HepG2 (cell line): ENCODE measurements at regions not wholly inside any gene's neighbourhood (a gene's known extent, or its start where the extent isn't known, plus 50 kb on each side); places are given as distances from the start of the nearest gene placed in this dataset.

Experiments
- BCLAF1 ChIP-seq: fragments of 450-650 bp; IDR thresholded peaks from 2 replicates; pipeline ENCODE4 v1.6.1; 2017; ENCODE audit warnings: mild to moderate bottlenecking
- EZH2 ChIP-seq: conservative IDR thresholded peaks from 2 replicates; pipeline ENCODE4 v1.6.1; 2012; ENCODE audit warnings: mild to moderate bottlenecking, low read depth, low read length, moderate library complexity
- FOXM1 ChIP-seq: sonication (generic); formaldehyde crosslinking; IDR thresholded peaks from 2 replicates; pipeline ENCODE4 v1.5.0; 2020; ENCODE audit warnings: missing genetic modification reagents
- GABPB1 ChIP-seq: IDR thresholded peaks from 2 replicates; pipeline ENCODE4 v1.6.1; 2016; ENCODE audit warnings: mild to moderate bottlenecking, missing genetic modification reagents, moderate library complexity, missing compliant biosample characterization
- MAX ChIP-seq: IDR thresholded peaks from 2 replicates; pipeline ENCODE4 v1.6.1; 2012; ENCODE audit warnings: inconsistent platforms
- REPIN1 ChIP-seq: sonication (generic); formaldehyde crosslinking; IDR thresholded peaks from 2 replicates; pipeline ENCODE4 v1.8.0; 2022; ENCODE audit warnings: missing genetic modification reagents, low read depth, mild to moderate bottlenecking, borderline replicate concordance
- ZBTB44 ChIP-seq: sonication (generic); formaldehyde crosslinking; IDR thresholded peaks from 2 replicates; pipeline ENCODE4 v1.4.0; 2020; ENCODE audit warnings: missing genetic modification reagents
- ZFP36 ChIP-seq: fragments of 150-350 bp; IDR thresholded peaks from 2 replicates; pipeline ENCODE4 v1.6.1; 2018; ENCODE audit warnings: borderline replicate concordance, low read length, low read depth; ENCODE audit not compliant: partially characterized antibody
- ZNF235 ChIP-seq: sonication (generic); formaldehyde crosslinking; IDR thresholded peaks from 2 replicates; pipeline ENCODE4 v1.8.1; 2023; ENCODE audit warnings: mild to moderate bottlenecking, missing genetic modification reagents, borderline replicate concordance
- ZNF83 ChIP-seq: sonication (generic); formaldehyde crosslinking; IDR thresholded peaks from 2 replicates; pipeline ENCODE4 v1.4.0; 2020; ENCODE audit warnings: missing genetic modification reagents, mild to moderate bottlenecking, borderline replicate concordance
- TF ChIP-seq, protein P1 (sequence below): sonication (generic); formaldehyde crosslinking; IDR thresholded peaks from 2 replicates; pipeline ENCODE4 v1.8.0; 2022; ENCODE audit warnings: missing genetic modification reagents, low read depth, mild to moderate bottlenecking, borderline replicate concordance

DNA sequence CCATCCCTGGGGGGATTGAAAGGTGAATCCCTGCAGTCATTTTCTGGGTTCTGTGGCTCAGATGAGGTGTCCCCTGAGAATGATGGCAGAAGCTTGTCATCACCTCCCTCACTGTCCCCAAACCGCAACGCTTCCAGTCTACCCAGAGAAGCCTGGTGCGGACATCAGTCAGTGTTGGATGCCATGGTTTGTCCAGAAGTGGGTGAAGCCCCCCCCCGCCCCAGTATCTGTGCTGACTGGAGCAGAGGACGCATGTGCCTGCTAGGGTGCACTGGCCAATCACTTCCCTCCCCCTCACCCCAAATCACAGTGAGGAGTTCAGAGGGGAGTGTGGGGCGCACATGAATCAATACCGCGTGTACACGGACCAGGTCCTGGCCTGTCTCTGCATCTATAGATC, 150.5 kb downstream of the TEX29 start:
- TF ChIP-seq ZBTB44 (CRISPR knock-in tag) (no peak), BCLAF1 (no peak), ZNF235 (CRISPR knock-in tag) (no peak), MAX (no peak), ZNF83 (CRISPR knock-in tag) (no peak), REPIN1 (CRISPR knock-in tag) (no peak), ZFP36 (no peak), EZH2 (no peak), GABPB1 (CRISPR knock-in tag) (no peak), FOXM1 (CRISPR knock-in tag) (no peak)
- TF ChIP-seq, protein P1, sequence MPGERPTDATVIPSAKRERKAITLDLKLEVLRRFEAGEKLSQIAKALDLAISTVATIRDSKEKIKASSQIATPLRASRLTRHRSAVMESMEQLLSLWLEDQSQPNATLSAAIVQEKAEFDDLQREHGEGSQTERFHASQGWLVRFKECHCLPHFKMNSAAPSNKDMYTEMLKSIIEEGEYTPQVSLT (CRISPR knock-in tag): no peak
